DOHH2 (cell line): ENCODE measurements at regions not wholly inside any gene's neighbourhood (a gene's known extent, or its start where the extent isn't known, plus 50 kb on each side); places are given as distances from the start of the nearest gene placed in this dataset.

ENCODE experiments used
- EZH2phosphoT487 ChIP-seq: fragments of 200-600 bp; sonication (generic); IDR thresholded peaks from 2 replicates; pipeline ENCODE4 v1.6.1; 2017; ENCODE audit warnings: borderline replicate concordance, mild to moderate bottlenecking, antibody characterized with exemption, low read length, moderate library complexity, mixed read lengths
- TF ChIP-seq, protein P1 (sequence below): fragments of 200-600 bp; sonication (generic); IDR thresholded peaks from one replicate; pipeline ENCODE4 v1.5.1; 2014; ENCODE audit warnings: antibody characterized with exemption, mild to moderate bottlenecking, low read depth, low read length; ENCODE audit not compliant: poor library complexity, severe bottlenecking

DNA sequence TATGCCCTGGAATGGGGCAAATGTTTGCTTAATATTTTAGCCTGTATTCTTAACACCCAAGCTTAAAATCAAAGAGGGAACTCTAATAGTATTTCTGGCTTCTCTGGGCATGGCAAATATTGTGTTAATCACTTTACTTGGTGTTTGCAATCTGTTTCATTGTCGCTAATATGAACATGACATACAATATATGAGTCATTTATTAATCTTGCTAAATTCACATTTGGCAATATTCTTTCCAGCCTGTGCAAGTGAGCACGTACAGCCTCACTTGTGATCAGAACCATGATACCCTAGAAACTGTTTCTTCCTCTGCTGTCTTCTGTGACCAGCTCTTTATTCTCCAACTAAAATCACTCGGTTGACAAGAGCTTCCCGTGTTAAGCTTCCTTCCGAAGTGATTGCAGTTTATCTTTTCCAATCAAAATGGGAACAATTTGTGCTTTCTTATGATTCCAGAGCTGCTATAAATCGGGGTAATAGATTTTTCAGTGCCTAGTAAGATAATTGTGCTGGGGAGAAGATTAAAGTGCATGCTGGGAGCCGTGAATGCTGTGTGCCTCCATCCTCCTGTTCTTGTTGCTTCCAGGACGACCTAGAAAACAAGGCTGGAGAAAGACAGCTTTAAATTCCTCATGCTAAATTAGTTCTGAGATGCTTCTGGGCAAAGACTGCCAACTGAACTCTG is 153.0 kb upstream of the TMTC4 start:
- TF ChIP-seq, protein P1, sequence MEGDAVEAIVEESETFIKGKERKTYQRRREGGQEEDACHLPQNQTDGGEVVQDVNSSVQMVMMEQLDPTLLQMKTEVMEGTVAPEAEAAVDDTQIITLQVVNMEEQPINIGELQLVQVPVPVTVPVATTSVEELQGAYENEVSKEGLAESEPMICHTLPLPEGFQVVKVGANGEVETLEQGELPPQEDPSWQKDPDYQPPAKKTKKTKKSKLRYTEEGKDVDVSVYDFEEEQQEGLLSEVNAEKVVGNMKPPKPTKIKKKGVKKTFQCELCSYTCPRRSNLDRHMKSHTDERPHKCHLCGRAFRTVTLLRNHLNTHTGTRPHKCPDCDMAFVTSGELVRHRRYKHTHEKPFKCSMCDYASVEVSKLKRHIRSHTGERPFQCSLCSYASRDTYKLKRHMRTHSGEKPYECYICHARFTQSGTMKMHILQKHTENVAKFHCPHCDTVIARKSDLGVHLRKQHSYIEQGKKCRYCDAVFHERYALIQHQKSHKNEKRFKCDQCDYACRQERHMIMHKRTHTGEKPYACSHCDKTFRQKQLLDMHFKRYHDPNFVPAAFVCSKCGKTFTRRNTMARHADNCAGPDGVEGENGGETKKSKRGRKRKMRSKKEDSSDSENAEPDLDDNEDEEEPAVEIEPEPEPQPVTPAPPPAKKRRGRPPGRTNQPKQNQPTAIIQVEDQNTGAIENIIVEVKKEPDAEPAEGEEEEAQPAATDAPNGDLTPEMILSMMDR, result no peak
- no peak for TF ChIP-seq EZH2phosphoT487
